ENCODE measurements at regions not wholly inside any gene's neighbourhood (a gene's known extent, or its start where the extent isn't known, plus 50 kb on each side); places are given as distances from the start of the nearest gene placed in this dataset.

DNA sequence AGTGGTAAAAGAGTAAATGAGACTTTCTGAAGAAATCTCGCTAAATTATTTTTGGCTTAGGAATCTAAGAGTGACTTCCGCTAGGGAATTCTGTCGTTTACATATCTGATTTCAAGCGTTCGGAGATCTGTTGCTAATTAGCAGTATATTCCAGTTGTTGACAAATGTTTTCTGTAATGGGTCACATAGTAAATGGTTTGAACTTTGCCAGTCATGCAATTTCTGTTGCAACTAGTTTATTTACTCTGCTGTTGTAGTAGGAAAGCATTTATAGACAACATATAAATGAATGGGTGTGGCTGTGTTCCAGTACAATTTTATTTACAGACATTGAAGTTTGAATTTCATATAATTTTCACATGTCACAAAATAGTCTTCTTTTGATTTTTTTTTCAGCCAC, 57.4 kb upstream of the JAK2 start:
- Histone ChIP-seq H3K4me3 (ENCODE audit: low read depth, low read length) (no peak overlapping the region), H3K27ac (ENCODE audit: extremely low read depth, low read depth, low read length) (no peak overlapping the region), H3K4me1 (ENCODE audit: control insufficient read depth, insufficient read depth, low read length) (no peaks in the 10 kb centered on the region), H3K9me3 (ENCODE audit: control insufficient read depth, insufficient read depth, low read depth, low read length) (no peaks in the 10 kb centered on the region), H3K36me3 (ENCODE audit: control insufficient read depth in 2 of 2, insufficient read depth in 1 of 2, low read length in 2 of 2) (no peaks in the 10 kb centered on the region)
- TF ChIP-seq ZNF121 (tag by site-specific recombination; IDR thresholded peaks at IDR 0.05), result no peak
- TF ChIP-seq OSR2 (tag by site-specific recombination; IDR thresholded peaks at IDR 0.05), result no peak
- TF ChIP-seq, protein P1, sequence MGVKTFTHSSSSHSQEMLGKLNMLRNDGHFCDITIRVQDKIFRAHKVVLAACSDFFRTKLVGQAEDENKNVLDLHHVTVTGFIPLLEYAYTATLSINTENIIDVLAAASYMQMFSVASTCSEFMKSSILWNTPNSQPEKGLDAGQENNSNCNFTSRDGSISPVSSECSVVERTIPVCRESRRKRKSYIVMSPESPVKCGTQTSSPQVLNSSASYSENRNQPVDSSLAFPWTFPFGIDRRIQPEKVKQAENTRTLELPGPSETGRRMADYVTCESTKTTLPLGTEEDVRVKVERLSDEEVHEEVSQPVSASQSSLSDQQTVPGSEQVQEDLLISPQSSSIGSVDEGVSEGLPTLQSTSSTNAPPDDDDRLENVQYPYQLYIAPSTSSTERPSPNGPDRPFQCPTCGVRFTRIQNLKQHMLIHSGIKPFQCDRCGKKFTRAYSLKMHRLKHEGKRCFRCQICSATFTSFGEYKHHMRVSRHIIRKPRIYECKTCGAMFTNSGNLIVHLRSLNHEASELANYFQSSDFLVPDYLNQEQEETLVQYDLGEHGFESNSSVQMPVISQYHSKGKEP (tag by site-specific recombination; IDR thresholded peaks at IDR 0.05), result peak; percentile 84
- POLR2A ChIA-PET, result no interaction called here
- CTCF ChIA-PET, result interaction anchor here (0.6 kb wide), 1 partner anchor 205 kb away, joined by 4 read pairs; no protein-coding TSS in a partner anchor

DNA sequence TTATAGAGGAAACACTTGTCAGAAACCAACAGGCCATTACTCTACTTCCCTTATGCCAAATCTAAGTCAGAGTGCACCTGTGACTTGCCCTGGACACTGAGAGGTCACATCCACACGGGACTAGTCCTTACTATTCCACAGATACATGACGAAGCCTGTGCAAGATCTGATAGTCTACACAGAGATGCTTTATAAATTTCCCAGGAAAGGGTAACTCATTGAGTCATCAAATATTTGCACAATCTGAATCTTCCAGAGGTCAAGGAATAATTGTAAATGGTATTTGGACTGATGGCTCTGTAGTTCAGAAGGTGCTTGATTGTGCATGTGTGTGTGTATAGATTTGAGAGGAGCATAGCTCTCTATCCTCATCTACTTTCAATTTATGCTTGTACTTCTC, 55.2 kb upstream of the JAK2 start:
- TF ChIP-seq ZFHX2 (tag by site-specific recombination; conservative IDR thresholded peaks at IDR 0.05) (no peak), OSR2 (tag by site-specific recombination; IDR thresholded peaks at IDR 0.05) (no peak), MZF1 (tag by site-specific recombination; IDR thresholded peaks at IDR 0.05; ENCODE audit: borderline replicate concordance) (no peak)
- Histone ChIP-seq H3K27ac (ENCODE audit: extremely low read depth, low read depth, low read length) (no peak overlapping the region), H3K9me3 (ENCODE audit: control insufficient read depth, insufficient read depth, low read depth, low read length) (no peaks in the 10 kb centered on the region), H3K36me3 (ENCODE audit: control insufficient read depth in 2 of 2, insufficient read depth in 1 of 2, low read length in 2 of 2) (no peaks in the 10 kb centered on the region), H3K4me1 (ENCODE audit: control insufficient read depth, insufficient read depth, low read length) (no peaks in the 10 kb centered on the region), H3K4me3 (ENCODE audit: low read depth, low read length) (no peak overlapping the region)
- ChIA-PET POLR2A (no interaction called here), CTCF (interaction anchor here (0.7 to 0.9 kb wide), 2 partner anchors 326 to 520 kb away, joined by 4 to 5 read pairs; partner anchors contain the start of gene CD274)

DNA sequence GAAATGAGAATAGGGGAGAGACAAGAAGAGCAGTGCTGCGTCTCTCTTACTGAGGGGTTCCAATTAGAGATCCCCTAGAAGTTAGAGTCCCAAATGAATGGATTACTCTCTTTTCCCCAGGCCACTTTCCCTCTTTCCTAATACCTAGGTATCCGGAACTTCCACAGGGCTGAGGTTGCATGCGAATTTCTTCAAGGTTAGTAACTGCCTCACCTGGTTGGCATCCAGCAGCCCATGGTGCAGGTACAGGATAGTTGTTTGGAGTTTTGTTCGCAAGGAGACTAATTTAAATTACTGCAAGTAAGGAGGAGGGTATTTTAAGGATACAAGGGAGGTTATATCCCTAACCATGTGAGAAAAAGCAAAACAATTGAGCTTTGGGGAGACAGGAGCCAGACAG, 52.4 kb upstream of the JAK2 start:
- ChIA-PET CTCF (interaction anchor here (1.0 kb wide), 1 partner anchor 51 kb away, joined by 3 read pairs; no protein-coding TSS in a partner anchor), POLR2A (interaction anchor here (0.6 kb wide), 1 partner anchor 145 kb away, joined by 4 read pairs; no protein-coding TSS in a partner anchor)
- H3K36me3 ChIP-seq (ENCODE audit: control insufficient read depth in 2 of 2, insufficient read depth in 1 of 2, low read length in 2 of 2), result no peaks in the 10 kb centered on the region
- TF ChIP-seq, protein P2, sequence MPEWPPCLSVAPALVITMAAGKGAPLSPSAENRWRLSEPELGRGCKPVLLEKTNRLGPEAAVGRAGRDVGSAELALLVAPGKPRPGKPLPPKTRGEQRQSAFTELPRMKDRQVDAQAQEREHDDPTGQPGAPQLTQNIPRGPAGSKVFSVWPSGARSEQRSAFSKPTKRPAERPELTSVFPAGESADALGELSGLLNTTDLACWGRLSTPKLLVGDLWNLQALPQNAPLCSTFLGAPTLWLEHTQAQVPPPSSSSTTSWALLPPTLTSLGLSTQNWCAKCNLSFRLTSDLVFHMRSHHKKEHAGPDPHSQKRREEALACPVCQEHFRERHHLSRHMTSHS (tag by site-specific recombination; IDR thresholded peaks at IDR 0.05), result no peak
- TF ChIP-seq MZF1 (tag by site-specific recombination; IDR thresholded peaks at IDR 0.05; ENCODE audit: borderline replicate concordance) (no peak), KLF16 (tag by site-specific recombination; IDR thresholded peaks at IDR 0.05) (no peak), ZNF157 (tag by site-specific recombination; IDR thresholded peaks at IDR 0.05) (no peak), YY2 (tag by site-specific recombination; IDR thresholded peaks at IDR 0.05) (no peak), SALL2 (tag by site-specific recombination; IDR thresholded peaks at IDR 0.05; ENCODE audit: borderline replicate concordance) (no peak), ZNF23 (tag by site-specific recombination; IDR thresholded peaks at IDR 0.05; ENCODE audit: borderline replicate concordance) (no peak), ZBTB1 (tag by site-specific recombination; IDR thresholded peaks at IDR 0.05) (no peak)
- no peaks in the 10 kb centered on the region for H3K4me1 ChIP-seq (ENCODE audit: control insufficient read depth, insufficient read depth, low read length)
- no peak overlapping the region for H3K4me3 ChIP-seq (ENCODE audit: low read depth, low read length)
- no peak overlapping the region for H3K27ac ChIP-seq (ENCODE audit: extremely low read depth, low read depth, low read length)
- H3K9me3 ChIP-seq (ENCODE audit: control insufficient read depth, insufficient read depth, low read depth, low read length), result no peaks in the 10 kb centered on the region

DNA sequence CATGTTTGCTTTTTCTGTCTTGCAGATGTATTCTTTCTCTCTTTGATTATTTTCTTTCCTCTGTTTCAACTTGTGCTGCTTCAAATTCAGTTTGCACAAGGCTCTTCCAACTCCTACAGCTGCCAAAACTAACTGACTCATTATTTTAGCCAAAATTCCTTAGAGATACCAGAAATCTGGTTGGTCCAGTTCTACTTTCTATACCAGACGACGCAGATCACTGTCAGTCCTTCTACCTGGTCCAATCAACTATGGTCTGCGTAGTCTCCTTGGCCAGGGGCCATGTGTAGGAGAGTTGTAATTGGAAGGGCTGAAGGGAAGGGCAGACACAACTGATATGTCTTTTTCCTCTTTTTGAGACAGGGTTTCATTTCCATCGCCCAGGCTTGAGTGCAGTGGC, 51.9 kb upstream of the JAK2 start:
- ChIA-PET CTCF (interaction anchor here (1.0 kb wide), 1 partner anchor 50 kb away, joined by 3 read pairs; no protein-coding TSS in a partner anchor), POLR2A (interaction anchor here (0.6 kb wide), 1 partner anchor 145 kb away, joined by 4 read pairs; no protein-coding TSS in a partner anchor)
- Histone ChIP-seq H3K4me1 (ENCODE audit: control insufficient read depth, insufficient read depth, low read length) (no peaks in the 10 kb centered on the region), H3K4me3 (ENCODE audit: low read depth, low read length) (no peak overlapping the region), H3K9me3 (ENCODE audit: control insufficient read depth, insufficient read depth, low read depth, low read length) (no peaks in the 10 kb centered on the region), H3K27ac (ENCODE audit: extremely low read depth, low read depth, low read length) (no peak overlapping the region), H3K36me3 (ENCODE audit: control insufficient read depth in 2 of 2, insufficient read depth in 1 of 2, low read length in 2 of 2) (no peaks in the 10 kb centered on the region)
- TF ChIP-seq, protein P3, sequence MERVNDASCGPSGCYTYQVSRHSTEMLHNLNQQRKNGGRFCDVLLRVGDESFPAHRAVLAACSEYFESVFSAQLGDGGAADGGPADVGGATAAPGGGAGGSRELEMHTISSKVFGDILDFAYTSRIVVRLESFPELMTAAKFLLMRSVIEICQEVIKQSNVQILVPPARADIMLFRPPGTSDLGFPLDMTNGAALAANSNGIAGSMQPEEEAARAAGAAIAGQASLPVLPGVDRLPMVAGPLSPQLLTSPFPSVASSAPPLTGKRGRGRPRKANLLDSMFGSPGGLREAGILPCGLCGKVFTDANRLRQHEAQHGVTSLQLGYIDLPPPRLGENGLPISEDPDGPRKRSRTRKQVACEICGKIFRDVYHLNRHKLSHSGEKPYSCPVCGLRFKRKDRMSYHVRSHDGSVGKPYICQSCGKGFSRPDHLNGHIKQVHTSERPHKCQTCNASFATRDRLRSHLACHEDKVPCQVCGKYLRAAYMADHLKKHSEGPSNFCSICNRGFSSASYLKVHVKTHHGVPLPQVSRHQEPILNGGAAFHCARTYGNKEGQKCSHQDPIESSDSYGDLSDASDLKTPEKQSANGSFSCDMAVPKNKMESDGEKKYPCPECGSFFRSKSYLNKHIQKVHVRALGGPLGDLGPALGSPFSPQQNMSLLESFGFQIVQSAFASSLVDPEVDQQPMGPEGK (tag by site-specific recombination; IDR thresholded peaks at IDR 0.05), result no peak
- TF ChIP-seq MEIS1 (CRISPR knock-in tag; IDR thresholded peaks at IDR 0.05; ENCODE audit: borderline replicate concordance) (no peak), ZBTB20 (tag by site-specific recombination; IDR thresholded peaks at IDR 0.05) (no peak), YY2 (tag by site-specific recombination; IDR thresholded peaks at IDR 0.05) (no peak)

Data from HEK293 (cell line).